NB4 (cell line): ENCODE measurements at regions not wholly inside any gene's neighbourhood (a gene's known extent, or its start where the extent isn't known, plus 50 kb on each side); places are given as distances from the start of the nearest gene placed in this dataset.

Experiments used
- DNase-seq: peaks from one replicate; pipeline ENCODE4 v3.0.0; 2010; ENCODE audit warnings: low read depth
- H3K4me3 ChIP-seq: one replicate; pipeline ENCODE4 v1.5.1; 2011; ENCODE audit warnings: mild to moderate bottlenecking, low read depth, low read length, moderate library complexity
- MAX ChIP-seq: IDR thresholded peaks from 2 replicates; pipeline ENCODE4 v1.6.1; 2011; ENCODE audit warnings: low read depth, low read length
- MYC ChIP-seq: IDR thresholded peaks from 2 replicates; pipeline ENCODE4 v1.6.1; 2011; ENCODE audit warnings: low read depth, low read length
- POLR2A ChIP-seq: IDR thresholded peaks from 2 replicates; pipeline ENCODE4 v1.6.1; 2011; ENCODE audit warnings: mild to moderate bottlenecking; ENCODE audit not compliant: insufficient read length; ENCODE audit errors: extremely low read depth
- TF ChIP-seq, protein P1 (sequence below): IDR thresholded peaks from one replicate; pipeline ENCODE4 v1.5.1; 2012; ENCODE audit warnings: low read depth, low read length

- TF ChIP-seq, protein P1, sequence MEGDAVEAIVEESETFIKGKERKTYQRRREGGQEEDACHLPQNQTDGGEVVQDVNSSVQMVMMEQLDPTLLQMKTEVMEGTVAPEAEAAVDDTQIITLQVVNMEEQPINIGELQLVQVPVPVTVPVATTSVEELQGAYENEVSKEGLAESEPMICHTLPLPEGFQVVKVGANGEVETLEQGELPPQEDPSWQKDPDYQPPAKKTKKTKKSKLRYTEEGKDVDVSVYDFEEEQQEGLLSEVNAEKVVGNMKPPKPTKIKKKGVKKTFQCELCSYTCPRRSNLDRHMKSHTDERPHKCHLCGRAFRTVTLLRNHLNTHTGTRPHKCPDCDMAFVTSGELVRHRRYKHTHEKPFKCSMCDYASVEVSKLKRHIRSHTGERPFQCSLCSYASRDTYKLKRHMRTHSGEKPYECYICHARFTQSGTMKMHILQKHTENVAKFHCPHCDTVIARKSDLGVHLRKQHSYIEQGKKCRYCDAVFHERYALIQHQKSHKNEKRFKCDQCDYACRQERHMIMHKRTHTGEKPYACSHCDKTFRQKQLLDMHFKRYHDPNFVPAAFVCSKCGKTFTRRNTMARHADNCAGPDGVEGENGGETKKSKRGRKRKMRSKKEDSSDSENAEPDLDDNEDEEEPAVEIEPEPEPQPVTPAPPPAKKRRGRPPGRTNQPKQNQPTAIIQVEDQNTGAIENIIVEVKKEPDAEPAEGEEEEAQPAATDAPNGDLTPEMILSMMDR: no peak
- TF ChIP-seq POLR2A: no peak
- TF ChIP-seq MAX: no peak
- no peak for TF ChIP-seq MYC
- no peak overlapping the region for H3K4me3 ChIP-seq
- no peak for DNase-seq
Observed at GRCh38 chr3:107263269-107264021, 113.8 kb upstream of the CCDC54 start.

- H3K4me3 ChIP-seq: no peak overlapping the region
- DNase-seq: no peak
- TF ChIP-seq MYC (no peak), POLR2A (no peak), MAX (no peak)
- TF ChIP-seq, protein P1: no peak
Observed at GRCh38 chr3:107264888-107265287, 112.4 kb upstream of the CCDC54 start.

DNA sequence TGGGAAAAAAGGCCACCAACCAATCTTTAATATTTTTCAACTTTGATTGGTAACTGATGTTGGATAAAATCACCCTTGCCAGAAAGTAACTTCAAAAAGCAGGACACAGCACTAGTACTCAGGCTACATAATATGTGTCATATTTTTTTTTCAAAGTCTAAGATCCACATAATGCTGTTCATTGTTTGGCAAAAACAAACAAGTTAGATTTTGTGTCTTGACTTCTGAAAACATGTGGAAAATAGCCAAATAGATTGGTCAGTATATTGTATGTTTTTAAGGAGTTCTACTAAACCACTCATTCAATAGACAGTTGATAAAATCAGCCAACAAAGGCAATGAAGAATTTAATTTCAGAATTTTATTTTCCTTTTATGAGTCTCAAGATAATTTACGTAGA, 111.7 kb upstream of the CCDC54 start:
- no peak for DNase-seq
- TF ChIP-seq MAX (no peak), MYC (no peak), POLR2A (no peak)
- TF ChIP-seq, protein P1: no peak

DNA sequence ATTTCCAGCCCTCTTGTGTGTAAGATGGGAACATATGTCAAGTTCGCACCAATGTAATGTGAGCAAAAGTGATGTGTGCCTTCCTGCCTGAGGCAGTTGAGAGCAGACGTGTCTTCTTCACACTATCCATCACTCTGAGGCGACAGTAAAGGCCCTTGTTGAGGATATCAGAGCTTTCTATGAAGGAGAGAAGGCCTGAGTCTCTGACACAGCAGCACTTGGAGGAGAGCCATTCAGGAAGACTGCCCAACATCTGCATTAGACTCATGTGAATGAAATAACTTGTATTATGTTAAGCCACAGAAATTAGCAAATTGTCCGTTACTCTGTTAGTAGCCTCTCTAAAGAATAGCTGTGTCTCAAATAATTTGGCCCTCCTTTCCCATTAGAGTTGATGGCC, 108.8 kb upstream of the CCDC54 start:
- no peak for DNase-seq
- no peak overlapping the region for H3K4me3 ChIP-seq
- TF ChIP-seq MYC (no peak), MAX (no peak), POLR2A (no peak)
- TF ChIP-seq, protein P1: no peak

More for the DNA sequence above, 111.7 kb upstream of the CCDC54 start:
- H3K4me3 ChIP-seq: no peak overlapping the region

GRCh38 chr3:107269136-107269535, 108.1 kb upstream of the CCDC54 start:
- TF ChIP-seq, protein P1: no peak
- TF ChIP-seq MAX (no peak), POLR2A (no peak), MYC (no peak)
- no peak for DNase-seq
- H3K4me3 ChIP-seq: no peak overlapping the region
